GM12891 (cell line): ENCODE measurements at regions not wholly inside any gene's neighbourhood (a gene's known extent, or its start where the extent isn't known, plus 50 kb on each side); places are given as distances from the start of the nearest gene placed in this dataset.

Experiments used
- DNase-seq: peaks from one replicate; pipeline ENCODE4 v3.0.0; 2011; ENCODE audit warnings: low spot score; ENCODE audit not compliant: insufficient read length
- FAIRE-seq: peaks from 2 replicates; lab custom pipeline; 2011; peaks lifted over from hg19 to GRCh38; lab: Jason Lieb, UNC
- PAX5 ChIP-seq: IDR thresholded peaks from 2 replicates; pipeline ENCODE4 v1.6.1; 2011; ENCODE audit warnings: low read length, moderate library complexity, mild to moderate bottlenecking; ENCODE audit not compliant: insufficient read depth, severe bottlenecking
- POLR2A ChIP-seq: IDR thresholded peaks from 2 replicates; pipeline ENCODE4 v1.6.1; 2011; ENCODE audit warnings: low read depth, low read length, control low read depth
- POLR2AphosphoS5 ChIP-seq: IDR thresholded peaks from 2 replicates; pipeline ENCODE4 v1.6.1; 2011; ENCODE audit warnings: low read depth, low read length, control low read depth
- POU2F2 ChIP-seq: IDR thresholded peaks from 2 replicates; pipeline ENCODE4 v1.6.1; 2011; ENCODE audit warnings: low read depth, mild to moderate bottlenecking, control low read depth, low read length, moderate library complexity
- SPI1 ChIP-seq: IDR thresholded peaks from 2 replicates; pipeline ENCODE4 v1.6.1; 2011; ENCODE audit warnings: low read depth, low read length, control low read depth
- TAF1 ChIP-seq: IDR thresholded peaks from 2 replicates; pipeline ENCODE4 v1.6.1; 2011; ENCODE audit warnings: low read depth, low read length, control low read depth

GRCh38 chr4:177861551-177862094 is 419.4 kb upstream of the AGA start:
- FAIRE-seq (no peak), DNase-seq (no peak)
- TF ChIP-seq TAF1 (no peak), SPI1 (no peak), POU2F2 (no peak), POLR2AphosphoS5 (no peak), POLR2A (no peak), PAX5 (no peak)

DNA sequence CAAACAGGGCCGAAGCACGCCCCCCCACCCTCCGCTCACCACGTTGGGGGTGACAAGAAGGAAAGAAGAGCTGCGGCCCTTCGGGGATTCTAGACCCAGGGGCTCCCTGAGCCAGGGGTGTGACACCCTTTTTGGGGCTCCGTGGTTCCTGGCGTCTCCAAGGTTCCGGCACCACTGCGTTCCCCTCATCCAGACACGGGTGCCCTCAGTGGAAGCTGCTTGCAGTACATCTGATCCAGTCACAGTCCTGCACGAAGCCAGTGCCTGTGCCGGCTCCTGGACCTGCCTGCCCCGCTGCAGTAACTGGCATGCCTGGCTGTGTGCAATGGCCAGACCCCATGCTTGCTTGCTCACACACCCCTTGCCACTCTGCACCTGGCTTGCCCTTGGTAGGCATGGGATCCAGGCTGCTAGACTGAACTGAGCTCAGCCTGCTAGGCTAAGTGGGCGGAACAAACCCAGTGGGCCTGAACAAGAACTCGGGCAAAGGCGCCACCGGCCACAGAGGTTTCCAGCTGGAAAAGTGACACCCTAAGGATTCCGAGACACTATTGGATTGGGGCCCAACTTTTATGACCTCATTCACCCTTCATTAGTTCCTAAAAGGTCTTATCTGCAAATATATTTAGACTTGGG is 420.4 kb upstream of the AGA start:
- no peak for DNase-seq
- TF ChIP-seq SPI1 (no peak), TAF1 (no peak), POLR2AphosphoS5 (no peak), POLR2A (no peak), PAX5 (no peak), POU2F2 (no peak)
- FAIRE-seq, result no peak

- TF ChIP-seq SPI1 (no peak), POLR2AphosphoS5 (no peak), POLR2A (no peak), POU2F2 (no peak), TAF1 (no peak), PAX5 (no peak)
These were observed 437.6 kb upstream of the AGA start for GRCh38 chr4:177879851-177880250.

DNA sequence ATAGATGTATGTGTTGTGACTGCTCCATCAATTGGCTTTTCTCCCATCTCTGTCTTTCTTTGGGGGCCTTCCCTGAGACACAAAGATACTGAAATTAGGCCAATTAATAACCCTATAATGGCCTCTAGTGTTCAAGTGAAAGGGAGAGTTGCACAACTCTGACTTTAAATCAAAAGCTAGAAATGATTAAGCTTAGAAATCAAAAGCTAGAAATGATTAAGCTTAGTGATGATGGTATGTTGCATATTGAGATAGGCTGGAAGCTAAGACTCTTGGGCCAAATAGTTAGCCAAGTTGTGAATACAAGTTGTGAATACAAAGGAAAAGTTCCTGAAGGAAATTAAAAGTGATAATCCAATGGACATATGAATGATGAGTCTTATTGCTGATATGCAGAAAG is 452.9 kb upstream of the AGA start:
- FAIRE-seq (no peak), DNase-seq (no peak)
- TF ChIP-seq POLR2A, result no peak
- TF ChIP-seq PAX5, result no peak
- TF ChIP-seq POLR2AphosphoS5, result no peak
- no peak for TF ChIP-seq TAF1
- no peak for TF ChIP-seq SPI1
- no peak for TF ChIP-seq POU2F2

More at GRCh38 chr4:177879851-177880250, 437.6 kb upstream of the AGA start:
- DNase-seq (no peak), FAIRE-seq (no peak)

DNA sequence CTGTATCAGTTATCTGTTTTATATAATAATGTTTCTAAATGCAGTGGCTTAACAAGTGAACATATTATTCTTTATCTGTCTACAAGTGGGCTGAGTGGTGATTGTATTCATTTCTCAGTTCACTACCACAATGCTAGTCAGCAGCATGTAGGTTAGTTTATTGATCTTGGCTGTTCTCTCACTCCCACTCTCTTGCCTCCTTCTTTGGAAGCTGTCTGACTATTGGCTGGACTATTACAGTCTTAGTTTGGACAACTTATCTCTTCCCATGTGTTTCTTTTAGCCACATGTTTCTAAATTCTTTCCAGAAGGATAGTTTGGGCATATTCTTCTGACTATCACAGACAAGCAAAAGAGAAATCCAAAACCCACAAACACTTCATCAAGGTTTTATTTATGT is 459.5 kb upstream of the AGA start:
- FAIRE-seq, result no peak

DNA sequence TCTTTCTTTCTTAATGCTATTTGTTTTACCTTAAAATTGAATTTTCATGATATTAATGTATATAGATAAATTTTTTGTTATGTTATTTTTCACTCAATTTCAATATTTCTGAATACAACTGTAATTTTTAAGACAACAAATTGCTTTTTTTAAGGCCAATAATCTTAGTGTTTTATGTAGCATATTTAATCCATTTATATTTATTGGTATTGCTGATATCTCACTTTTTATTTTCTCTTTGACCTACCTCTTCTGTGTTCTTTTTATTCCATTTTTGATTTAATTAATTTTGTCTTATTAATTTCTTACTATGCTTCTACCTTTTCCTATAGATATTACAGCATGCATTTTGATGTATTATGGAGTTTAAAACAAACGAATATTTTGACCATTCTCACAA is 460.1 kb upstream of the AGA start:
- TF ChIP-seq SPI1, result no peak
- no peak for TF ChIP-seq PAX5
- TF ChIP-seq POU2F2, result no peak
- TF ChIP-seq TAF1, result no peak
- TF ChIP-seq POLR2AphosphoS5, result no peak
- no peak for FAIRE-seq

More for the DNA sequence above, 459.5 kb upstream of the AGA start:
- TF ChIP-seq PAX5 (no peak), POLR2A (no peak), POLR2AphosphoS5 (no peak), SPI1 (no peak), POU2F2 (no peak), TAF1 (no peak)
- no peak for DNase-seq

DNA sequence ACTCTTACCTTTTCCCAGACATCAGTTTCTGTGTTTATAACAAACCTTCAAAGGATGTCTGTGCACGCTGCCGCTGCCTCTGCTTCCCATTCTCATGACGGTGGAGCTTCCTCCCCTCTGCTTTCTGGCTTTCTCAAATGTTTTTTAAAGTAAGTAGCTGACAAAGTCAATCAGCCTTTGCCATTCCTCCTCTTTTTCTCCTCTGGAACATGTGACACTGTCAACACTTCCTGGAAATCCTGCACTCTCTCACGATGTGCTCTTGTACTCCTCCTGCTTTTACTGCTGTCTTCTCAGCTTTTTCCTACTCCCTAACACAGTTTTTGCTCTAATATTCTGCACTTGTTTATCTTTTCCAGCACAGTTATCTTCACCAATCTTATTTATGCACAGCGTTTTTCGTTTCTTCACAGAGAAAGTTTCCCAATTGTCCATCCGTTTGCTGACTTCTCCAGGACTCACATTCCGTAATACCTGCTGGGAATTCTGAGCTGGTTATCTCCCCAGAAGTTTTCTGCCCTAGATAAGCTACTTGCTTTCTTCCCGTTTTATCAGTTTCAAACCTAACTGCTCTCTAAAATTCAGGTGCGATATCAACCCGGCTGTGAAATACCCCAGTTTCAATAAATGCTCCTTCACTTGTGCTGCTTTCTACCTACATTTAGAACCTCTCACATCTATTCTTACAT is 465.6 kb upstream of the AGA start:
- DNase-seq (no peak), FAIRE-seq (no peak)
- no peak for TF ChIP-seq POU2F2
- no peak for TF ChIP-seq POLR2A
- no peak for TF ChIP-seq TAF1
- no peak for TF ChIP-seq SPI1
- no peak for TF ChIP-seq PAX5
- TF ChIP-seq POLR2AphosphoS5, result no peak

More for the DNA sequence above, 460.1 kb upstream of the AGA start:
- no peak for DNase-seq

GRCh38 chr4:177921715-177922114 is 479.5 kb upstream of the AGA start:
- FAIRE-seq (no peak), DNase-seq (no peak)
- TF ChIP-seq PAX5 (no peak), POU2F2 (no peak), POLR2AphosphoS5 (no peak), POLR2A (no peak), TAF1 (no peak), SPI1 (no peak)

DNA sequence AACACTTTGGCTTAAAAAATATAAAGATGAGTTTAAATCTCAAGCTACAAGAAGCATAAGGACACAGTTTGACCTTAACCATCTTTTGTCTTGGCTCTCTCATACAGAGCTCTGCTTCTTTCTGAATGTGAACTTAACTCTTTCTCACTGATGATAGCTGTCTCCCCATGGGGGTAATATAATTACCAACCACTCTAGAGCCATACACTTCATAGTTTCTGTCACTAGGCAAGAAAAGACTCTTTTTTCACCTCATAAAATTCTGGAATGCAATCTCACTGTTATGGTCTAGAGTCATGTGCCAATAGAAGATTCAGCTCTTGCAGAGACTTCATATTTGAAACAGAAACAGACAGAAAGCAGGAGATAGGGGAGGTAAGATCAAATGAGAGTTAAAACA is 481.7 kb upstream of the AGA start:
- TF ChIP-seq PAX5 (no peak), SPI1 (no peak), POU2F2 (no peak), TAF1 (no peak), POLR2A (no peak), POLR2AphosphoS5 (no peak)
- FAIRE-seq (no peak), DNase-seq (no peak)
